ENCODE measurements at regions not wholly inside any gene's neighbourhood (a gene's known extent, or its start where the extent isn't known, plus 50 kb on each side); places are given as distances from the start of the nearest gene placed in this dataset.

DNA sequence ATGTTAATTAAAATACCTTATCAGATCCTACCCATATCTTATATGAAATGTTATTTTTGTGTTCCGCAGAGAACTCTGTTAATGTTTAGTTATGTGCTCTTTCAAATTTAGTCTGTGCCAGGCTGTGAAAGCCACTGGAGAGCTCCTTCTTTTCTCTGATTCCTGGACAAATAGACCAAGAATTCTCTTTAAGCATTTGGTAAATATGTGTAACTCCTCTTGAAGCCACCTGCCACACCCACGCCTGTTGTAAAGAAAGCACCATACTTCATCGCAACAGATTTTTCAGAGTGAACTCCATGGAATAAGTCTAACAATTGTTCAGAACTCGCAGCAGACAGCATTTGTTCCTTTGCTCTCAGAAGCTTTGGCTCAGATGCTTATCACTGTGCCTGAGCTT lies 301.1 kb downstream of the FAM170A start:
- H3K4me3 ChIP-seq: no peak overlapping the region
- H3K27ac ChIP-seq: no peak overlapping the region
- no peaks in the 10 kb centered on the region for H3K36me3 ChIP-seq
- H3K9me3 ChIP-seq: no peaks in the 10 kb centered on the region
- no peaks in the 10 kb centered on the region for H3K27me3 ChIP-seq
- TF ChIP-seq POLR2A (IDR thresholded peaks at IDR 0.05): no peak
- H3K4me1 ChIP-seq: no peaks in the 10 kb centered on the region
- DNase-seq: no peak

DNA sequence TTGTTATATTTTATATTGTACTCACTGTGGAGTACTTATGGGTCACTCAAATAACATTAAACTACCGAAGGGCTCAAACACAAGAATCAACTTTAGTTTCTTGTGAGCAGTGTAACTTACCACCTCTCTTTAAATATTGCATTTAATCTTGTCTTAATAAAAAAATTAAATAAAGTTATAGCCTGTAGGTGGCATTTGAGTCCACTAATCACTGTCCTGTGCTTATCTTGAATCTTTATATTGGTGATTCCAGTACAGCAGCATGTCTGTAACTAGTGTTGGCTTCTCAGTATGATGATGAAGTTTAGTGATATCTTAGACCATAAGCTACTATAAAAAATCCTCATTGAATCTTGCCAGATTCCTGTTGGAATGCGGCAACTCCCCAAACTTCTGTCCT lies 313.8 kb downstream of the FAM170A start:
- peak in 2 of 6 experiments; percentile 6 to 20 for TF ChIP-seq CTCF (IDR thresholded peaks at IDR 0.05)
- TF ChIP-seq POLR2A (IDR thresholded peaks at IDR 0.05): no peak
- Histone ChIP-seq H3K27ac (no peak overlapping the region), H3K4me1 (no peaks in the 10 kb centered on the region), H3K36me3 (no peaks in the 10 kb centered on the region), H3K9me3 (no peaks in the 10 kb centered on the region), H3K4me3 (no peak overlapping the region), H3K27me3 (no peaks in the 10 kb centered on the region)
- no peak for DNase-seq

DNA sequence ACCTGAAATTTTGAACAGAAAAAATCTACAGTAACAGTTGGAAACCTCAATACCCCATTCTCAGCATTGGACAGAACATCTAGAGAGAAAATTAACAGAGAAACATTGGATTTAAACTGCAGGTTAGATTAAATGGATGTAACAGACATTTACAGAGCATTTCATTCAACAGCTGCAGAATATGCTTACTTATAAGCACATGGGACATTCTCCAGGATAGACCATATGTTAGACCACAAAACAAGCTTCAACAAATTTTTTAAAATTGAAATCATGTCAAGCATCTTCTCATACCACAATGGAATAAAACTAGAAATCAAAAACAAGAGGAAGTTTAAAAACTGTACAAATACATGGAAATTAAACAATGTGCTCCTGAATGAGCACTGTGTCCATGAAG lies 316.3 kb downstream of the FAM170A start:
- no peak for DNase-seq
- H3K4me3 ChIP-seq: no peak overlapping the region
- no peaks in the 10 kb centered on the region for H3K4me1 ChIP-seq
- no peak for TF ChIP-seq CTCF (IDR thresholded peaks at IDR 0.05)
- no peak for TF ChIP-seq POLR2A (IDR thresholded peaks at IDR 0.05)
- no peaks in the 10 kb centered on the region for H3K27me3 ChIP-seq
- no peaks in the 10 kb centered on the region for H3K36me3 ChIP-seq
- no peaks in the 10 kb centered on the region for H3K9me3 ChIP-seq
- H3K27ac ChIP-seq: no peak overlapping the region

DNA sequence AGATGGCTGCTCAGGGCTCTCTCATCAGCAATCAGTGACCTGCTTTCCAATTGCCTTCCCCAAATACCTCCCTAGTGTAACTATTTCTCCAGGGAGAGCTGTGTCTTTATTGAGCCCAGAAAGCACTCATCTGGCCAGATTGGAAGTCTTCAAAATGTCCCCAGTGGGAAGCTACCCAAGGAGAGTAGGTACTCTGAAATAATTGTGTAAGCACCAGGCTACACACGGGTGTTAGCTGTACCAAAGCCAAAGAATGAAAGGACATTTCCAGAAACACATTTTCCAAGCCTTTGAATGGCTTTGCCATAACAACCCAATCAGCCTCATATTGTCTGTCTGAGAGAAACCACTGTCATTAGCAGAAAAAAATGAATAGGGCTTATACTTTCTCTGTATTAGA lies 318.8 kb downstream of the FAM170A start:
- H3K27ac ChIP-seq: no peak overlapping the region
- H3K36me3 ChIP-seq: no peaks in the 10 kb centered on the region
- no peaks in the 10 kb centered on the region for H3K9me3 ChIP-seq
- no peak for TF ChIP-seq POLR2A (IDR thresholded peaks at IDR 0.05)
- TF ChIP-seq CTCF (IDR thresholded peaks at IDR 0.05): no peak
- DNase-seq: no peak
- no peak overlapping the region for H3K4me3 ChIP-seq
- H3K4me1 ChIP-seq: no peaks in the 10 kb centered on the region
- H3K27me3 ChIP-seq: no peaks in the 10 kb centered on the region

DNA sequence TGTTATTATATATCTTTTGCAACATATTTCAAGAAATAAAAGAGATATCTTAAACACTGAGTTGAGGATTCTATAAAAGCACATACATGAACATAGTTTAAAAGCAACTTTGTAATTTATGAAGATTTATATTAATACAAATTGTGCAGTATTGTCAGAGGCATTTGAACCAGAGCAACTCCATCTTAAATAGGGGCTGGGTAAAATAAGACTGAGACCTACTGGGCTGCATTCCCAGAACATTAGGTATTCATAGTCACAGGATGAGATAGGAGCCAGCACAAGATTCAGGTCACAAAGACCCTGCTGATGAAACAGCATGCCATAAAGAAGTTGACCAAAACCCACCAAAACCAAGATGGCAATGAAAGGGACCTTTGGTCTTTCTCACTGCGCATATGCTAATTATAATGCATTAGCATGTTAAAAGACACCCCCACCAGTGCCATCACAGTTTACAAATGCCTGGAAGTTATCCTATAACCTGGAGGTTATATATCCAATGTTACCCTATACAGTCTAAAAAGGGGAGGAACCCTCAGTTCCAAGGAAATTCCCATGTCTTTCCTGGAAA lies 320.2 kb downstream of the FAM170A start:
- H3K27me3 ChIP-seq: no peaks in the 10 kb centered on the region
- no peak for TF ChIP-seq POLR2A (IDR thresholded peaks at IDR 0.05)
- TF ChIP-seq CTCF (IDR thresholded peaks at IDR 0.05): no peak
- H3K27ac ChIP-seq: no peak overlapping the region
- no peaks in the 10 kb centered on the region for H3K9me3 ChIP-seq
- no peaks in the 10 kb centered on the region for H3K36me3 ChIP-seq
- no peaks in the 10 kb centered on the region for H3K4me1 ChIP-seq
- DNase-seq: no peak
- no peak overlapping the region for H3K4me3 ChIP-seq

GRCh38 chr5:119951330-119951934 lies 322.1 kb downstream of the FAM170A start:
- H3K4me3 ChIP-seq: no peak overlapping the region
- no peak for DNase-seq
- no peaks in the 10 kb centered on the region for H3K9me3 ChIP-seq
- no peaks in the 10 kb centered on the region for H3K36me3 ChIP-seq
- no peaks in the 10 kb centered on the region for H3K27me3 ChIP-seq
- no peak for TF ChIP-seq POLR2A (IDR thresholded peaks at IDR 0.05)
- no peak for TF ChIP-seq CTCF (IDR thresholded peaks at IDR 0.05)
- H3K4me1 ChIP-seq: no peaks in the 10 kb centered on the region
- no peak overlapping the region for H3K27ac ChIP-seq
